ENCODE measurements at regions not wholly inside any gene's neighbourhood (a gene's known extent, or its start where the extent isn't known, plus 50 kb on each side); places are given as distances from the start of the nearest gene placed in this dataset.
"Not testable (repeated sequence)": the region's sequence is repeated elsewhere in the genome, so short reads cannot be mapped to it uniquely, and the experiment has no call there.

- no peak for DNase-seq
Measured at GRCh38 chr14:36465178-36465577, 54.9 kb downstream of the NKX2-1 start.

DNA sequence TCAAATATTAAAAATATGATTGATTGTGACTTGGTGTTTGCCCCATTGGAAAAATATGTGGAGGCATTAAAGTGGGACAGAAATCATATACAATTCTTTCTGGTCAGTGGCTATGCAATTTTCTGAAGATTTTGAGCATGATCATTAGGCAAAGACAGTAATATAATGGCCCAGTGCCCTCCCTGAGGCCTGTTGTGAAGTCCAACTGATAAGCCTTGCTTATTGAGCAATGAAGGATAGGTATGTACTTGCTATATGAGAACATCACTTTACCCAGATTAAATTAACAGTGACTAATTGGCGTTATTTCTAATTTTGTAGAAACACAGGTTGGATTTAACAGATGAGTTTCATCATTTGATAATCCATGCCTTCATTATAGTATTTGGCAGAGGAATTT lies 57.1 kb downstream of the NKX2-1 start:
- DNase-seq = no peak

- no peak for DNase-seq
Measured at GRCh38 chr14:36455241-36455627, 64.8 kb downstream of the NKX2-1 start.

DNA sequence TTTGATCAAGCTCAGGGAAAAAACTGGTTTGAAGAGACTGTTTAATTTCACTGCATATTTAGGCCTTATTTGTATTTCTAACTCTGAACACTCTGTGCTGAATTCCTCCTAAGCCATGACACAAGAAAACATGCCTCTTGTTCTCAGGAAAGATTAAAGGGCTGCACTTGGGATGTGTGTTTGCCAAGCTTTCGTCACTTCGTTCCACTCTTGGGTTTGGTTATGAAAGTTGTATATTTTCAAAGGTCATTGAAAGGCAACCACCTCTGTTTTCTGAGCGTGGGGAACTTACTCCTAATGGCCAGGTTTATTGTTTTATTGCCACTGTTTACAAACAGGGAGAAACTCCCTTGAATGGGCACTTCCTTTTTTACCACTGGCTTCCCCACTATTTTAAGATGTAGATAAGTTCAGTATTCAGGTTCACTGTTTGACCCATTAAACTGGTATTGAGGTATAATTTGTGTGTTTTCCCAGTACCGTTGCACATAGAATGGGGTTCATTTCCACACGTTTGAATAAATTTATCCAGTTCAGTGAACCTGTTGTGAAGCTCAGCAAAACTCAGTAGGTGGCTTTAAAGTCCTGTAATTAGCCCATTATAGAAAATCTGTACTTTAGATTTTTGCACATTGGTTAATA lies 65.3 kb downstream of the NKX2-1 start:
- no peak for DNase-seq

DNA sequence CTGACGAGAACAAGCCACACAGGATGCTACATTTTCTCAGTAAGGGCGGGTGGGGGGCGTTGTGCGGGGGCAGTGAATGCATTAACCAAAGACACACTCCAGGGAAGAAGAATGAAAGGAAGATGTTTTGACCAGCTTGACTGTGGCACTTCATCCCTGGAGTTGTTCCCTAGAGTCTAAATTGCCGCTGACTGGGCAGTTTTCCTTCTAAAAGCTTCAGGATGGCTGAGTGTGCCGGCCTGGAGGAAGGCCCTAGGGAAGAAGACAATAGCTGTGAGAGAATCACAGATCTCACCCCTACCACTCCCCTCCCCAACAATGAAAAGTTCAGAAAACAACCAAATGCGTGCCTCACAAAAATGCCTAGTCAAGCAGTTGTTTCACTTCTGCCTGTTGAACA lies 67.2 kb downstream of the NKX2-1 start:
- no peak for DNase-seq

GRCh38 chr14:36451310-36452065 lies 68.5 kb downstream of the NKX2-1 start:
- DNase-seq = no peak

GRCh38 chr14:36450550-36450949 lies 69.5 kb downstream of the NKX2-1 start:
- no peak for DNase-seq

- no peak for DNase-seq
Measured at GRCh38 chr14:36449903-36450302, 70.1 kb downstream of the NKX2-1 start.

- DNase-seq = no peak
Measured at GRCh38 chr14:36443374-36443773, 76.7 kb downstream of the NKX2-1 start.

GRCh38 chr14:36442824-36443241 lies 77.2 kb downstream of the NKX2-1 start:
- DNase-seq = no peak

- DNase-seq = no peak
Measured at GRCh38 chr14:36441283-36441682, 78.7 kb downstream of the NKX2-1 start.

DNA sequence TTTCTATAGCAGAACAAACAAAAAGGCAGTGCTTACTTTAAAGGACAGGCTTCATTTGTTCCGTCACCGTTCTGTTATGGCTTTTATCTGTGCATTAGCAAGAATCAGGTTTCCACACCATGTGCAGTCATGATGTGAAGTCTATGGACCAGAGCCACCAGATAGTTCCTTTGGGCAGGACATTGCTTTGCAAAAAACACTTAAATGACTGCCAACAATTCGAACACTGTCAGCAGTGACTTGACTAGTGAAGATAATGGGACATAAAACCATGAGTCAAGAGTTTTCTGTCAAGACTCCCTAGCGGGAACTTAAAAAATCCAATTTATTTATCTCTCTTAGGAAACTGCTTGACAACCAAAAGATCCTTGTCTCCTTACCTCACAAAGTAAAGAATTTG lies 80.3 kb downstream of the NKX2-1 start:
- DNase-seq = no peak

GRCh38 chr14:36438883-36439282 lies 81.1 kb downstream of the NKX2-1 start:
- DNase-seq = no peak

- no peak for DNase-seq
Measured at GRCh38 chr14:36430662-36431084, 89.4 kb downstream of the NKX2-1 start.

- no peak for DNase-seq
Measured at GRCh38 chr14:36430169-36430568, 89.9 kb downstream of the NKX2-1 start.

- DNase-seq = no peak
Measured at GRCh38 chr14:36429692-36430091, 90.3 kb downstream of the NKX2-1 start.

- DNase-seq = no peak
Measured at GRCh38 chr14:36428350-36428749, 91.7 kb downstream of the NKX2-1 start.

DNA sequence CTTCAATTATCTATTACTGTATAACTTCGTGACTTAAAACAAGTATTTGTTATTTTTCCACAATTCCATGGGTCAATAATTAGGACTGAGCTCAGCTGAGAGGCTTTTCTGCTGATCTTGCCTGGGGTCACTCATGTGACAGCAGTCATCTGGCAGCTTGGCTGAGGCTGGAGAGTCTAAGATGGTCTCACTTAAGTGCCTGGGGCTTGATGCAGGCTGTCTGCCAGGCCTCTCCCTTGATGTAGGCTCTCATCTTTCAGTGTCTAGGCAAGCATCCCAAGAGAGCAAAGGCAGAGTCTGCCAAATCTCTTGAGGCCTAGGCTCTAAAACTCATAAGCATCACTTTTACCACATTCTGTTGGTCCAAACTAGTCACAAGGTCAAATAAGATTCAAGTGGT lies 93.2 kb downstream of the NKX2-1 start:
- no peak for DNase-seq

DNA sequence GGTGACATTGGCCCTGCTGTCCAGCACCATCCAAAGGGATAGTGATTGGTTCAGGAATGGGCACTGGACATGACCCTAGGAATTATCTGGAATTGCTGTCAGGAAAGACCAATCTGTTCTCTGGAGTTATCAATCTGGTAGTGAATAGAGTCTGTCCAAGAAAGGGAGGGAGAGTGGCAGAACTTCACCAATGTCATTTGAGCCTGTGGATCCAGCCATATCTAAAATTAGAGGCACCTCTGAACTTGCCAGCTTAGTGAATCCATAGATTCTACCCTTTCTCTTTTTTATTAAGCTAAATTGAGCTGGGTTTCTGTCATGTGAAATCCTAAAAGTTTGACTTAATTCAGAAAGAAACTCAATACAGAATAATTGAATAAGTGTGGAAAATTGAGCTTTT lies 93.9 kb downstream of the NKX2-1 start:
- DNase-seq = no peak

DNA sequence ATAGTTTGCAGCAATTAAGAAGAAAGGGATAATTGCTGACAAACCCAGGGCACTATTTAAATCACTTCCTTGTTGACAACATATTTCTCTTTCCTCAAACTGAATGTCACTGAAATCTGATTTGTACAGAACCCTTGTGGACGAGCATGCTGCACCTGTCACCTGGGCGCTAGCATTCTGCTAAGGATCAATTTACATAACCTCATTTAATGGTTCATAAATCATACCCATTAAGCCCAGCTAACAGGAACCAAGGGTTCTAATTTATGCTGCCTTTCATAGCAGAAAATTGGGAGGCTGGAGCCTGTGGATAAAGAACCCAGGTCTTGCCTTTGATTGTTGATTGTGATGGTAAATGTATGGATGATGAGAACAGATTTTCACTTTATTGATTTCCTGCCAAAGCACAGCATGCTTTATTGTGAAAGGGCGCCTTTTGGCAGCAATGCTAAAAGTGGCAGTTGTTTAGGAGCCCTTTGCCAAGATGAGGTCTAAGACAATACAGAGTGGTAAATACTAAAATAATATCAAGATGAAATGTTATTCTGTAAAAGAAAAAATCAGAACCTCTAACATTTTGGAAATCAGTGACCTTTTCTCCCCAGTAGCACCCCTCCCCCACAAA lies 95.4 kb downstream of the NKX2-1 start:
- DNase-seq = no peak

DNA sequence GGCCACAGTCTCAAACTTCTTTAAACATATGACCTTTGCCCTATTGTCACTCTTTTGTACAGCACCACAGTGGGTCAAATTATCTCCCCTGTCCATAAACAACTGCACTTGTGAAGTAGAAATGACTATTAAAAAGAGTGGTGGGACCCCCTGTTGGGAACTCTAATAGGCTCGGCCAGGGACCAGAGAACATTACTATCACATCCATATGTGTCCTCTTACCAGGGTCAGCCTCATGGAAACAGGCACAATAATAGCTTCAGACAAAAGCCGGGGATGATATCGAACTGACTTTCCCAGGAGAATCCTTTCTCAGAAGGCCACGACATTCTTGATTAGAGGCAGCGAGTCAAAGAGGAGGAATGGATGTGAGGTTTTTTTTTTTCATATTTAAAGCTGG lies 96.6 kb downstream of the NKX2-1 start:
- no peak for DNase-seq

GRCh38 chr14:36420149-36420687 lies 99.8 kb upstream of the MBIP start:
- DNase-seq = no peak

GRCh38 chr14:36418937-36419336 lies 98.5 kb upstream of the MBIP start:
- no peak for DNase-seq

DNA sequence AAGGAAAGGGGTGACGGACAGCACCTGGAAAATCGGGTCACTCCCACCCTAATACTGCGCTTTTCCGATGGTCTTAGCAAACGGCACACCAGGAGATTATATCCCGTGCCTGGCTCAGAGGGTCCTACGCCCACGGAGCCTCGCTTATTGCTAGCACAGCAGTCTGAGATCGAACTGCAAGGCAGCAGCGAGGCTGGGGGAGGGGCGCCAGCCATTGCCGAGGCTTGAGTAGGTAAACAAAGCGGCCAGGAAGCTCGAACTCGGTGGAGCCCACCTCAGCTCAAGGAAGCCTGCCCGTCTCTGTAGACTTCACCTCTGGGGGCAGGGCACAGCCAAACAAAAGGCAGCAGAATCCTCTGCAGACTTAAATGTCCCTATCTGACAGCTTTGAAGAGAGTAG lies 91.5 kb upstream of the MBIP start:
- not testable (repeated sequence) for DNase-seq

All from activated CD8-positive, alpha-beta memory T cell treated with anti-CD3 and anti-CD28 coated beads for 24 hours (primary cell).